ENCODE measurements at regions not wholly inside any gene's neighbourhood (a gene's known extent, or its start where the extent isn't known, plus 50 kb on each side); places are given as distances from the start of the nearest gene placed in this dataset.

DNA sequence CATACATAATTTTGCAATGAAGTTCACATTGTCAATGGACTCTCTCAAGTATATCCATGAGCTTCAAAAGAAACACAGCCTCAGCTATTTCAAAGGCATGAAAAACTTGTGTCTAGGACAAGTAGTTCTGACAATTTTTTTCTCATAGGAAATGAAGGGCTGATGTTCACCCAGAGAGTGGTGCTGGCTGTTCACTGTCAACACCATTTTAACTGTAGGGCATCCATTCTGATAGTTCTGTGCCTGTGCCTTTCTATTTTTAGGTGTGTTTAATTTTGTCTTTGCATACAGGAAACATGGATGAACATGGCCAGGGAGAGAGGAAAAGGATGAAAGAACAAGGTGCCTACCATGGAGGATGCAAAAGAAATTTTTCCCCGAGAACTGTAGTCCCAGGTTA lies 135.3 kb upstream of the MAP9 start:
- TF ChIP-seq POLR2AphosphoS5 (IDR thresholded peaks at IDR 0.05) (no peak), EP300 (IDR thresholded peaks at IDR 0.05) (no peak), POLR2A (IDR thresholded peaks at IDR 0.05) (no peak)
- TF ChIP-seq, protein P1, sequence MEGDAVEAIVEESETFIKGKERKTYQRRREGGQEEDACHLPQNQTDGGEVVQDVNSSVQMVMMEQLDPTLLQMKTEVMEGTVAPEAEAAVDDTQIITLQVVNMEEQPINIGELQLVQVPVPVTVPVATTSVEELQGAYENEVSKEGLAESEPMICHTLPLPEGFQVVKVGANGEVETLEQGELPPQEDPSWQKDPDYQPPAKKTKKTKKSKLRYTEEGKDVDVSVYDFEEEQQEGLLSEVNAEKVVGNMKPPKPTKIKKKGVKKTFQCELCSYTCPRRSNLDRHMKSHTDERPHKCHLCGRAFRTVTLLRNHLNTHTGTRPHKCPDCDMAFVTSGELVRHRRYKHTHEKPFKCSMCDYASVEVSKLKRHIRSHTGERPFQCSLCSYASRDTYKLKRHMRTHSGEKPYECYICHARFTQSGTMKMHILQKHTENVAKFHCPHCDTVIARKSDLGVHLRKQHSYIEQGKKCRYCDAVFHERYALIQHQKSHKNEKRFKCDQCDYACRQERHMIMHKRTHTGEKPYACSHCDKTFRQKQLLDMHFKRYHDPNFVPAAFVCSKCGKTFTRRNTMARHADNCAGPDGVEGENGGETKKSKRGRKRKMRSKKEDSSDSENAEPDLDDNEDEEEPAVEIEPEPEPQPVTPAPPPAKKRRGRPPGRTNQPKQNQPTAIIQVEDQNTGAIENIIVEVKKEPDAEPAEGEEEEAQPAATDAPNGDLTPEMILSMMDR (IDR thresholded peaks at IDR 0.05), result no peak

Data from gastroesophageal sphincter (tissue), 3 donors.